HT-29 (cell line): ENCODE measurements at regions not wholly inside any gene's neighbourhood (a gene's known extent, or its start where the extent isn't known, plus 50 kb on each side); places are given as distances from the start of the nearest gene placed in this dataset.

Experiments
- DNase-seq: peaks from one replicate; pipeline ENCODE4 v3.0.0-alpha.2; 2015; ENCODE audit warnings: low spot score

GRCh38 chr17:5819921-5820685 is 235.8 kb upstream of the NLRP1 start:
- no peak for DNase-seq

GRCh38 chr17:5820721-5821456 is 236.6 kb upstream of the NLRP1 start:
- no peak for DNase-seq

- no peak for DNase-seq
Observed at GRCh38 chr17:5821803-5822202, 237.5 kb upstream of the NLRP1 start.

GRCh38 chr17:5822281-5823060 is 238.2 kb upstream of the NLRP1 start:
- no peak for DNase-seq

GRCh38 chr17:5823219-5823618 is 238.9 kb upstream of the NLRP1 start:
- DNase-seq = no peak

- no peak for DNase-seq
Observed at GRCh38 chr17:5825717-5826330, 241.5 kb upstream of the NLRP1 start.

GRCh38 chr17:5826384-5826783 is 242.1 kb upstream of the NLRP1 start:
- DNase-seq = no peak

- DNase-seq = no peak
Observed at GRCh38 chr17:5830921-5831320, 239.3 kb upstream of the WSCD1 start.

GRCh38 chr17:5832886-5833285 is 237.3 kb upstream of the WSCD1 start:
- DNase-seq = peak; percentile 64

GRCh38 chr17:5837055-5837491 is 233.1 kb upstream of the WSCD1 start:
- peak; percentile 46 for DNase-seq

GRCh38 chr17:5838661-5839300 is 231.4 kb upstream of the WSCD1 start:
- DNase-seq = no peak

GRCh38 chr17:5840811-5841446 is 229.2 kb upstream of the WSCD1 start:
- no peak for DNase-seq

GRCh38 chr17:5841862-5842261 is 228.3 kb upstream of the WSCD1 start:
- DNase-seq = no peak

- DNase-seq = no peak
Observed at GRCh38 chr17:5843366-5844026, 226.7 kb upstream of the WSCD1 start.

- DNase-seq = no peak
Observed at GRCh38 chr17:5846001-5846400, 224.2 kb upstream of the WSCD1 start.

GRCh38 chr17:5854871-5855554 is 215.2 kb upstream of the WSCD1 start:
- DNase-seq = no peak

- DNase-seq = no peak
Observed at GRCh38 chr17:5861246-5861645, 208.9 kb upstream of the WSCD1 start.

GRCh38 chr17:5861854-5862253 is 208.3 kb upstream of the WSCD1 start:
- DNase-seq = no peak

- no peak for DNase-seq
Observed at GRCh38 chr17:5862395-5862794, 207.8 kb upstream of the WSCD1 start.
